ENCODE measurements at regions not wholly inside any gene's neighbourhood (a gene's known extent, or its start where the extent isn't known, plus 50 kb on each side); places are given as distances from the start of the nearest gene placed in this dataset.
A peak's percentile ranks its signal among the peaks of the same experiment; 100 is the strongest.
"Not testable (repeated sequence)": the region's sequence is repeated elsewhere in the genome, so short reads cannot be mapped to it uniquely, and the experiment has no call there.

DNA sequence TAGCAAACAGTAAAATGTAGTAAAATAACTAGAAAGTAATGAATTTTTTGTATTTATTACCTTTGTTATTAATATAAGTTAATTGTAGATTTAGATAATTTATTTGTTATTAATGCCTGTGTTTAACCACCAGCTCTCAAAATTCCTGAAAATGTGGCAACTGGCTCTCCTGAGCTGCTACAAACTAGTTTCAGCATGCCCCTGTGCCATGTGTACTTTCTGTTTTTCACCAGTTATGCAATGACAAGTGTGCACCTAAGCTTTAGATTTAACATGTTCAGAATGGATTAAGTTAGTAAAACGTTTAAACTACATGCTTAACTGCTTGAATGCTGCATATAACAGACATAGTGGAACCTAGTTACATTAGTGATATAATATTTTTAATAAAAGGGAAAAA lies 88.1 kb downstream of the POSTN start:
- H3K4me1 ChIP-seq (ENCODE audit: control insufficient read depth in 1 of 2, insufficient read depth in 2 of 2, low read length in 2 of 2): no peaks in the 10 kb centered on the region
- ATAC-seq (ENCODE audit: low FRiP score): no peak
- H3K27ac ChIP-seq (ENCODE audit: low read depth in 1 of 2, low read length in 2 of 2): no peak overlapping the region
- intact Hi-C loops (cut with DNase I): no loop called here
- WGBS, 2 donors: 60 to 62% methylated on average over 1 of the region's 1 CpG
- DNase-seq: no peak
- no peaks in the 10 kb centered on the region for H3K9me3 ChIP-seq (ENCODE audit: control insufficient read depth, low read length)
- H3K27me3 ChIP-seq (ENCODE audit: control insufficient read depth in 1 of 2, insufficient read depth in 2 of 2, low read length in 1 of 2): no peaks in the 10 kb centered on the region
- no peak overlapping the region for H3K4me3 ChIP-seq (ENCODE audit: low read length in 2 of 2)
- H3K36me3 ChIP-seq (ENCODE audit: control insufficient read depth in 1 of 2, insufficient read depth in 2 of 2, low read length in 1 of 2): no peaks in the 10 kb centered on the region

GRCh38 chr13:37505531-37505930 lies 93.0 kb downstream of the POSTN start:
- H3K27me3 ChIP-seq (ENCODE audit: control insufficient read depth in 1 of 2, insufficient read depth in 2 of 2, low read length in 1 of 2): no peaks in the 10 kb centered on the region

DNA sequence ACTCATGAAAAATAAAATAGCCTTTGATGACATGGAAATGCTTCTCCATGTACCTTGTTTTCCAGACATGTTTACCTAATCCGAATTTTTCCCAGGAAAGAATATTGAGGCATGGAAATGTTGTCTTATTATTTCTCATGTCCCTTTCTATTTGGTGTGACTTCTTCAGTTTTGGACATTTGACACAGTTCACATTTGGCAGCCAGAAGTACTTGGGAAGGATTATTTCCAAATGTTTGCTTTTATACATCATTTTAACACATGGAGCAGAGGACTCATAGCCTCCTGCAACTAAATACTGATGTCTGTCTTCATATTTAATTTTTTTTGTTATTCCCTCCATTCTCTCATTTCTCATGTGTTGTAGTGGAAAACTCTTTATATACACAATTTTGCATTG lies 94.3 kb downstream of the POSTN start:
- 84 to 90% methylated on average over 1 of the region's 1 CpG for WGBS, 2 donors
- Histone ChIP-seq H3K27me3 (ENCODE audit: control insufficient read depth in 1 of 2, insufficient read depth in 2 of 2, low read length in 1 of 2) (no peaks in the 10 kb centered on the region), H3K27ac (ENCODE audit: low read depth in 1 of 2, low read length in 2 of 2) (no peak overlapping the region), H3K4me3 (ENCODE audit: low read length in 2 of 2) (no peak overlapping the region), H3K36me3 (ENCODE audit: control insufficient read depth in 1 of 2, insufficient read depth in 2 of 2, low read length in 1 of 2) (no peaks in the 10 kb centered on the region), H3K9me3 (ENCODE audit: control insufficient read depth, low read length) (no peaks in the 10 kb centered on the region), H3K4me1 (ENCODE audit: control insufficient read depth in 1 of 2, insufficient read depth in 2 of 2, low read length in 2 of 2) (no peaks in the 10 kb centered on the region)
- ATAC-seq (ENCODE audit: low FRiP score) (no peak), DNase-seq (no peak)
- intact Hi-C loops (cut with DNase I): no loop called here

More at GRCh38 chr13:37505531-37505930, 93.0 kb downstream of the POSTN start:
- no peak overlapping the region for H3K27ac ChIP-seq (ENCODE audit: low read depth in 1 of 2, low read length in 2 of 2)
- intact Hi-C loops (cut with DNase I): no loop called here
- H3K9me3 ChIP-seq (ENCODE audit: control insufficient read depth, low read length): no peaks in the 10 kb centered on the region
- no peak for ATAC-seq (ENCODE audit: low FRiP score)
- no peaks in the 10 kb centered on the region for H3K36me3 ChIP-seq (ENCODE audit: control insufficient read depth in 1 of 2, insufficient read depth in 2 of 2, low read length in 1 of 2)
- H3K4me1 ChIP-seq (ENCODE audit: control insufficient read depth in 1 of 2, insufficient read depth in 2 of 2, low read length in 2 of 2): no peaks in the 10 kb centered on the region
- 96 to 100% methylated on average over 1 to 3 of the region's 3 CpGs for WGBS, 2 donors
- DNase-seq: no peak
- no peak overlapping the region for H3K4me3 ChIP-seq (ENCODE audit: low read length in 2 of 2)

DNA sequence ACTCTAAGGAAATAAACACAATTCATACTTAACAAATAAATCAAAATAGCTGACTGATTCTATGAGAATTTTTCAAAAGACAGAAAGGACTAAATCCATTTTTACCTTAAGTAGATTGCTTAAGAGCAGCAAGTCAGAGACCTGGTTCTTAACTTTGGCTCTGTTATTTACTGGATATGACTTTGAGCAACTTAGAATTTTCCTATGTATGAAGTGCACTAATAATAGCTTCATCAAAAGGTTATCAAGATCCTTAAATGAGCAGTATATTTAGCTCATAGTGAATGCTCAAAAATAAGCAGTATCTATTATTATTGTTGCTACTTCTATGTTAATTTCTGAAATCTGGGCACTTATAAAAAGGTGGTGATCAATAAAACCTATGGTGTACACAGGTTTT lies 95.3 kb downstream of the POSTN start:
- H3K27ac ChIP-seq (ENCODE audit: low read depth in 1 of 2, low read length in 2 of 2): no peak overlapping the region
- DNase-seq: no peak
- H3K4me1 ChIP-seq (ENCODE audit: control insufficient read depth in 1 of 2, insufficient read depth in 2 of 2, low read length in 2 of 2): no peaks in the 10 kb centered on the region
- ATAC-seq (ENCODE audit: low FRiP score): no peak
- H3K27me3 ChIP-seq (ENCODE audit: control insufficient read depth in 1 of 2, insufficient read depth in 2 of 2, low read length in 1 of 2): no peaks in the 10 kb centered on the region
- H3K36me3 ChIP-seq (ENCODE audit: control insufficient read depth in 1 of 2, insufficient read depth in 2 of 2, low read length in 1 of 2): no peaks in the 10 kb centered on the region
- H3K9me3 ChIP-seq (ENCODE audit: control insufficient read depth, low read length): no peaks in the 10 kb centered on the region
- H3K4me3 ChIP-seq (ENCODE audit: low read length in 2 of 2): no peak overlapping the region
- intact Hi-C loops (cut with DNase I): no loop called here

- DNase-seq; H3K9me3 ChIP-seq (ENCODE audit: control insufficient read depth, low read length); H3K27me3 ChIP-seq (ENCODE audit: control insufficient read depth in 1 of 2, insufficient read depth in 2 of 2, low read length in 1 of 2); ATAC-seq (ENCODE audit: low FRiP score); H3K27ac ChIP-seq (ENCODE audit: low read depth in 1 of 2, low read length in 2 of 2); H3K4me1 ChIP-seq (ENCODE audit: control insufficient read depth in 1 of 2, insufficient read depth in 2 of 2, low read length in 2 of 2); H3K4me3 ChIP-seq (ENCODE audit: low read length in 2 of 2); intact Hi-C loops (cut with DNase I); H3K36me3 ChIP-seq (ENCODE audit: control insufficient read depth in 1 of 2, insufficient read depth in 2 of 2, low read length in 1 of 2): not testable (repeated sequence)
- WGBS, 2 donors: 95 to 100% methylated on average over 1 of the region's 1 CpG
Observed at GRCh38 chr13:37502303-37502993, 96.1 kb downstream of the POSTN start.

GRCh38 chr13:37501187-37501586 lies 97.4 kb downstream of the POSTN start:
- WGBS, 2 donors: 83 to 89% methylated on average over 2 of the region's 2 CpGs
- ATAC-seq (ENCODE audit: low FRiP score) (no peak), DNase-seq (no peak)
- Histone ChIP-seq H3K9me3 (ENCODE audit: control insufficient read depth, low read length) (no peaks in the 10 kb centered on the region), H3K4me3 (ENCODE audit: low read length in 2 of 2) (no peak overlapping the region), H3K4me1 (ENCODE audit: control insufficient read depth in 1 of 2, insufficient read depth in 2 of 2, low read length in 2 of 2) (no peaks in the 10 kb centered on the region), H3K27ac (ENCODE audit: low read depth in 1 of 2, low read length in 2 of 2) (no peak overlapping the region), H3K36me3 (ENCODE audit: control insufficient read depth in 1 of 2, insufficient read depth in 2 of 2, low read length in 1 of 2) (no peaks in the 10 kb centered on the region), H3K27me3 (ENCODE audit: control insufficient read depth in 1 of 2, insufficient read depth in 2 of 2, low read length in 1 of 2) (no peaks in the 10 kb centered on the region)
- intact Hi-C loops (cut with DNase I): no loop called here

- Histone ChIP-seq H3K36me3 (ENCODE audit: control insufficient read depth in 1 of 2, insufficient read depth in 2 of 2, low read length in 1 of 2) (no peaks in the 10 kb centered on the region), H3K4me1 (ENCODE audit: control insufficient read depth in 1 of 2, insufficient read depth in 2 of 2, low read length in 2 of 2) (no peaks in the 10 kb centered on the region), H3K9me3 (ENCODE audit: control insufficient read depth, low read length) (no peaks in the 10 kb centered on the region), H3K27me3 (ENCODE audit: control insufficient read depth in 1 of 2, insufficient read depth in 2 of 2, low read length in 1 of 2) (no peaks in the 10 kb centered on the region), H3K4me3 (ENCODE audit: low read length in 2 of 2) (no peak overlapping the region), H3K27ac (ENCODE audit: low read depth in 1 of 2, low read length in 2 of 2) (no peak overlapping the region)
- DNase-seq: no peak
- WGBS, 2 donors: 0 to 2% methylated on average over 1 of the region's 1 CpG
- ATAC-seq (ENCODE audit: low FRiP score): peak; percentile 36
- intact Hi-C loops (cut with DNase I): no loop called here
Observed at GRCh38 chr13:37495046-37495445, 103.5 kb downstream of the POSTN start.

DNA sequence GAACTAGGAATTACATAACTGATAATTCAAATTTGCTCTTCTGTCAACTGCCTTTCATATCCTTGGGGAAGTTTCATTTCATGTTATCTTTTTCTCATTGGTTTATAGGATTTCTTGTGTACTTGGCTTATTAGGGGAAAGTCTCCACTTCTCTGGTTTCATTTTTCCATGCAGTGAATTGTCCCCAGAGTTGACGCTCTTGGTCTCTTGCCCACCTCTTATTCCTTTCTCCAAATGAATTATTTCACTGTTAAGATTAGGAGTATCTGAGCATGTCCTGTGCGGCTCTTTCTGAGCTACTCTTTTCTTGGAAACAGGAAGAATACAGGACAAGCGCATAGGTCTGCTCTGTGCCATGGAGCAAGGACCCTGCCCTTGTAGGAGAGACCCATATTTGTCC lies 104.8 kb downstream of the POSTN start:
- Histone ChIP-seq H3K4me1 (ENCODE audit: control insufficient read depth in 1 of 2, insufficient read depth in 2 of 2, low read length in 2 of 2) (no peaks in the 10 kb centered on the region), H3K36me3 (ENCODE audit: control insufficient read depth in 1 of 2, insufficient read depth in 2 of 2, low read length in 1 of 2) (no peaks in the 10 kb centered on the region), H3K9me3 (ENCODE audit: control insufficient read depth, low read length) (no peaks in the 10 kb centered on the region), H3K4me3 (ENCODE audit: low read length in 2 of 2) (no peak overlapping the region), H3K27me3 (ENCODE audit: control insufficient read depth in 1 of 2, insufficient read depth in 2 of 2, low read length in 1 of 2) (no peaks in the 10 kb centered on the region), H3K27ac (ENCODE audit: low read depth in 1 of 2, low read length in 2 of 2) (no peak overlapping the region)
- DNase-seq: no peak
- peak; percentile 26 for ATAC-seq (ENCODE audit: low FRiP score)
- intact Hi-C loops (cut with DNase I): no loop called here
- 61 to 75% methylated on average over 3 of the region's 3 CpGs for WGBS, 2 donors

DNA sequence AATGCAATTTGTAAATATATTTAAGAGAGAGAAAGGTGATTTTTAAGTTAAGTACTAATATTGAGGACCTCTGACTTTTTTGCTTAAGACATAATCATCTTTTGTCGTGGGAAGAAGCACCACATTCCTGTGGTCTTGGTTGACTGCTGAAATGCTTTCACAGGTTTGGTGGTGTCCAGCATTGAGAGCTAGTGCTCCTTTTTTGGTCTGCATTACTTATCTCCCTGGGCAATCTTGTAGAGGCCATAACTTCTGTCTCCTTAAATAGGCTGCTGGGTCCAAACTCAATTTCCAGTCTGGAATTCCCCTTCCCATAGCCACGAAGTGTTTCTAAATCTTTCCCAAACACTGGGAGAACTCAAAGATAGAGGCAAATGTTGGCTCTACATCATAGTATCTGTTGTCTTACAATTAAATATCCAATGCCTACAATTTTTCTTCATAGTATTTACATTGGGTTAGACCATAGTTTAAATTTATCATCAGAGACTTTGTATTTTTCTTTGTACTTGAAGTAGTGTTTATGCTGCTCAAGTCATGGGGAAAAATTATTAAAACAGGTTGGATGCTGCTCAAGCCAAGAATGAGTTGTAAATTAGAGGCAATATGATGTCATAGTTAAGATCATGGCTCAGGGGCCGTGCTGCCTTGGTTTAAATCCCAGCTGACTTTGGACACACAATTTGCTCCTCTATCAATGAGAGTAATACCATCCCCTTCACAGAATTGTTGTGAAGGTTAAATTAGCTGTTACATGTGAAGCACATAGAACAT lies 105.6 kb downstream of the POSTN start:
- H3K27ac ChIP-seq (ENCODE audit: low read depth in 1 of 2, low read length in 2 of 2): no peak overlapping the region
- no peaks in the 10 kb centered on the region for H3K9me3 ChIP-seq (ENCODE audit: control insufficient read depth, low read length)
- no peaks in the 10 kb centered on the region for H3K4me1 ChIP-seq (ENCODE audit: control insufficient read depth in 1 of 2, insufficient read depth in 2 of 2, low read length in 2 of 2)
- no peaks in the 10 kb centered on the region for H3K27me3 ChIP-seq (ENCODE audit: control insufficient read depth in 1 of 2, insufficient read depth in 2 of 2, low read length in 1 of 2)
- intact Hi-C loops (cut with DNase I): no loop called here
- no peaks in the 10 kb centered on the region for H3K36me3 ChIP-seq (ENCODE audit: control insufficient read depth in 1 of 2, insufficient read depth in 2 of 2, low read length in 1 of 2)
- no peak overlapping the region for H3K4me3 ChIP-seq (ENCODE audit: low read length in 2 of 2)
- WGBS, 2 donors: 7 to 23% methylated on average over 3 of the region's 3 CpGs
- peak; percentile 47 for ATAC-seq (ENCODE audit: low FRiP score)
- DNase-seq: no peak

Data from aorta (tissue), 5 donors.